ENCODE measurements at regions not wholly inside any gene's neighbourhood (a gene's known extent, or its start where the extent isn't known, plus 50 kb on each side); places are given as distances from the start of the nearest gene placed in this dataset.

- TF ChIP-seq CTCF (IDR thresholded peaks at IDR 0.05), result no peak
- TF ChIP-seq TCF7 (CRISPR knock-in tag; IDR thresholded peaks at IDR 0.05; ENCODE audit: low read depth), result no peak
- TF ChIP-seq USF2 (CRISPR knock-in tag; IDR thresholded peaks at IDR 0.05), result no peak
- TF ChIP-seq FOXP4 (CRISPR knock-in tag; IDR thresholded peaks at IDR 0.05), result no peak
- TF ChIP-seq ERG (CRISPR knock-in tag; IDR thresholded peaks at IDR 0.05), result no peak
- TF ChIP-seq NR1H2 (CRISPR knock-in tag; IDR thresholded peaks at IDR 0.05), result no peak
- TF ChIP-seq ZNF263 (CRISPR knock-in tag; IDR thresholded peaks at IDR 0.05; ENCODE audit: low read depth), result no peak
These were observed 227.5 kb upstream of the RMST start for GRCh38 chr12:97235102-97235501.

Data from WTC11 (cell line).